NT2/D1 (cell line): ENCODE measurements at regions not wholly inside any gene's neighbourhood (a gene's known extent, or its start where the extent isn't known, plus 50 kb on each side); places are given as distances from the start of the nearest gene placed in this dataset.
"Not testable (repeated sequence)": the region's sequence is repeated elsewhere in the genome, so short reads cannot be mapped to it uniquely, and the experiment has no call there.

Experiments used
- SUZ12 ChIP-seq: IDR thresholded peaks from 2 replicates; pipeline ENCODE4 v1.6.1; 2011; ENCODE audit not compliant: insufficient read length, insufficient read depth; ENCODE audit errors: extremely low read depth
- YY1 ChIP-seq: IDR thresholded peaks from 2 replicates; pipeline ENCODE4 v1.6.1; 2011; ENCODE audit not compliant: insufficient read length, insufficient read depth
- ZNF274 ChIP-seq: IDR thresholded peaks from 2 replicates; pipeline ENCODE4 v1.6.1; 2011; ENCODE audit warnings: mild to moderate bottlenecking, low read depth, low read length

- not testable (repeated sequence) for TF ChIP-seq YY1, ZNF274, SUZ12
Observed at GRCh38 chr1:147348592-147348991, 106.1 kb downstream of the CHD1L start.
